HepG2 (cell line): ENCODE measurements at regions not wholly inside any gene's neighbourhood (a gene's known extent, or its start where the extent isn't known, plus 50 kb on each side); places are given as distances from the start of the nearest gene placed in this dataset.

Experiments used
- ATAC-seq: fragments of 200-7000 bp; cut with Tn5 transposase; 3 replicates; pipeline ENCODE4 v1.9.1; 2020; ENCODE audit warnings: mild to moderate bottlenecking, moderate library complexity
- BruUV-seq: library from RNA; stranded (reverse); fragments of 400-500 nt; replicated peaks from 2 replicates; lab custom pipeline; 2021; lab: Mats Ljungman, UMichigan
- CTCF ChIA-PET: fragments of 300-600 bp; formaldehyde crosslinking; extraction: SDS; loops from one replicate; lab custom pipeline; 2021; ENCODE audit warnings: low total read pairs, inconsistent platforms, low intra/inter-chr PET ratio; lab: Yijun Ruan, JAX
- POLR2A ChIA-PET: fragments of 350-600 bp; sonication (Branson Sonifier 250); formaldehyde crosslinking; loops from one replicate; lab custom pipeline; 2020; ENCODE audit warnings: antibody characterized with exemption, inconsistent platforms; lab: Yijun Ruan, JAX
- DNase-seq: peaks from one replicate; pipeline ENCODE4 v3.0.0-alpha.2; 2015; ENCODE audit warnings: low spot score
- FAIRE-seq: peaks from 3 replicates; lab custom pipeline; 2011; peaks lifted over from hg19 to GRCh38; lab: Jason Lieb, UNC
- H2AFZ ChIP-seq: one replicate; pipeline ENCODE4 v1.6.1; 2011; ENCODE audit warnings: low read length, inconsistent platforms
- H3K27ac ChIP-seq: fragments of 300-600 bp; 3 replicates; pipeline ENCODE4 v1.8.0; 2011; ENCODE audit warnings: mixed run types, mild to moderate bottlenecking, mixed read lengths, low read length, inconsistent platforms; ENCODE audit not compliant: insufficient read depth; ENCODE audit errors: extremely low read length
- H3K27me3 ChIP-seq, 2 experiments: fragments of 200-600 bp in 1 of 2; 2 replicates in 1 of 2; 3 replicates in 1 of 2; pipeline versions ENCODE4 v1.6.0 to v1.8.0; 2011; ENCODE audit warnings: low read length in 2 of 2, mild to moderate bottlenecking in 2 of 2, moderate library complexity in 2 of 2, inconsistent platforms in 1 of 2; ENCODE audit not compliant: insufficient read depth in 2 of 2, control insufficient read depth in 1 of 2
- H3K36me3 ChIP-seq, 2 experiments: fragments of 200-600 bp in 1 of 2; replicated peaks in 1 of 2; 2 replicates in 1 of 2; 3 replicates in 1 of 2; pipeline versions ENCODE4 v1.5.1 to v1.8.0; 2011; ENCODE audit warnings: low read length in 2 of 2, inconsistent platforms in 1 of 2; ENCODE audit not compliant: insufficient read depth in 2 of 2, control insufficient read depth in 1 of 2
- H3K4me1 ChIP-seq: 2 replicates; pipeline ENCODE4 v1.5.1; 2012; ENCODE audit warnings: low read length, inconsistent platforms; ENCODE audit not compliant: insufficient read depth
- H3K4me2 ChIP-seq: 2 replicates; pipeline ENCODE4 v1.6.0; 2011; ENCODE audit warnings: low read depth, low read length, inconsistent platforms
- H3K4me3 ChIP-seq, 3 experiments: fragments of 200-600 bp in 1 of 3; sonication (generic), shearing (Covaris generic) in 1 of 3; replicated peaks in 1 of 3; 2 replicates each; pipeline ENCODE4 v1.5.1; 2011 to 2016; ENCODE audit warnings: low read length in 3 of 3, inconsistent platforms in 2 of 3, low read depth in 2 of 3, mild to moderate bottlenecking in 2 of 3, control low read depth in 1 of 3, mixed read lengths in 1 of 3; ENCODE audit not compliant: insufficient read depth in 1 of 3
- H3K79me2 ChIP-seq: one replicate; pipeline ENCODE4 v1.6.1; 2011; ENCODE audit warnings: low read length, inconsistent platforms; ENCODE audit not compliant: insufficient read depth
- H3K9ac ChIP-seq: 2 replicates; pipeline ENCODE4 v1.6.0; 2011; ENCODE audit warnings: mild to moderate bottlenecking, low read depth, low read length, inconsistent platforms; ENCODE audit not compliant: insufficient read depth
- H3K9me3 ChIP-seq: 2 replicates; pipeline ENCODE4 v1.5.1; 2012; ENCODE audit warnings: mild to moderate bottlenecking, low read length
- H4K20me1 ChIP-seq: 2 replicates; pipeline ENCODE4 v1.6.0; 2011; ENCODE audit warnings: inconsistent platforms, mild to moderate bottlenecking, low read length, moderate library complexity; ENCODE audit not compliant: insufficient read depth
- ATF7 ChIP-seq, 2 experiments: fragments of 450-650 bp in 1 of 2; sonication (generic) in 1 of 2; formaldehyde crosslinking in 1 of 2; IDR thresholded peaks; 2 replicates each; pipeline versions ENCODE4 v1.4.0 to v1.6.1; 2016 to 2020; ENCODE audit warnings: antibody characterized with exemption in 1 of 2, mild to moderate bottlenecking in 1 of 2, missing genetic modification reagents in 1 of 2
- CEBPB ChIP-seq: IDR thresholded peaks from 2 replicates; pipeline ENCODE4 v1.6.1; 2011; ENCODE audit warnings: low read depth, low read length, improper control_type of control experiment, borderline replicate concordance
- DMAP1 ChIP-seq: IDR thresholded peaks from 2 replicates; pipeline ENCODE4 v1.6.1; 2016
- GFI1 ChIP-seq: sonication (generic); formaldehyde crosslinking; IDR thresholded peaks from 2 replicates; pipeline ENCODE4 v1.5.0; 2020; ENCODE audit warnings: missing genetic modification reagents, mild to moderate bottlenecking, borderline replicate concordance
- HNRNPK ChIP-seq: fragments of 200-400 bp; formaldehyde crosslinking; IDR thresholded peaks from 2 replicates; pipeline ENCODE4 v1.6.1; 2018; ENCODE audit warnings: low read length, low read depth, moderate library complexity, mild to moderate bottlenecking; ENCODE audit not compliant: poor library complexity, severe bottlenecking
- NONO ChIP-seq, 2 experiments: fragments of 450-650 bp in 1 of 2; sonication (generic) in 1 of 2; formaldehyde crosslinking in 1 of 2; IDR thresholded peaks in 1 of 2; conservative IDR thresholded peaks in 1 of 2; 2 replicates each; pipeline versions ENCODE4 v1.6.1 to v1.8.0; 2017 to 2022; ENCODE audit warnings: mild to moderate bottlenecking in 1 of 2, missing genetic modification reagents in 1 of 2, moderate library complexity in 1 of 2
- ZNF382 ChIP-seq: sonication (generic); formaldehyde crosslinking; IDR thresholded peaks from 2 replicates; pipeline ENCODE4 v1.5.0; 2020; ENCODE audit warnings: missing genetic modification reagents, mild to moderate bottlenecking, borderline replicate concordance
- ZNF577 ChIP-seq: sonication (generic); formaldehyde crosslinking; IDR thresholded peaks from 2 replicates; pipeline ENCODE4 v1.4.0; 2020; ENCODE audit warnings: mild to moderate bottlenecking, low read depth, missing genetic modification reagents, borderline replicate concordance
- ZNF761 ChIP-seq: sonication (generic); formaldehyde crosslinking; conservative IDR thresholded peaks from 2 replicates; pipeline ENCODE4 v1.4.0; 2020; ENCODE audit warnings: mild to moderate bottlenecking, missing genetic modification reagents
- WGBS: methylation state at CpG from one replicate; pipeline ENCODE4 v1.1.6; 2017; ENCODE audit warnings: low lambda C conversion rate; 5-methylcytosine and 5-hydroxymethylcytosine counted together
- in situ Hi-C: cut with HindIII; loops from 2 replicates; pipeline ENCODE4 v1.10.0; 2017; ENCODE audit warnings: low pct_unique_long_range_greater_than_20kb; ENCODE audit not compliant: extremely low pct_ligation_motif_present
- intact Hi-C: fragments of 100-400 bp; cut with micrococcal nuclease; formaldehyde crosslinking; loops from one replicate; pipeline ENCODE4 v1.10.0; 2022; ENCODE audit not compliant: unreplicated experiment

- Histone ChIP-seq H3K9me3 (no peaks in the 10 kb centered on the region), H3K9ac (no peak overlapping the region), H3K4me2 (no peak overlapping the region), H4K20me1 (no peaks in the 10 kb centered on the region), H3K27me3 (no peaks in the 10 kb centered on the region; a peak in 2 of 5 replicates), H3K36me3 (no peaks in the 10 kb centered on the region), H3K4me3 (no peak overlapping the region), H3K27ac (no peak overlapping the region), H2AFZ (no peak overlapping the region), H3K79me2 (no peaks in the 10 kb centered on the region), H3K4me1 (peaks cover 24% of the 10 kb centered on the region)
- intact Hi-C loops = no loop called here
- no peak for DNase-seq
- WGBS = 65% methylated on average over 6 of the region's 6 CpGs
- no TSS peak for BruUV-seq
- ChIA-PET POLR2A (no interaction called here), CTCF (no interaction called here)
- TF ChIP-seq GFI1 (CRISPR knock-in tag) = no peak
- no peak for TF ChIP-seq ZNF761 (CRISPR knock-in tag)
- no peak for TF ChIP-seq ZNF382 (CRISPR knock-in tag)
- TF ChIP-seq DMAP1 (CRISPR knock-in tag) = no peak
- TF ChIP-seq NONO (IDR thresholded peaks at IDR 0.05) = 0 out of 2 replicates have a peak, but pooled peaks have one; percentile 43
- no peak for TF ChIP-seq NONO (CRISPR knock-in tag; conservative IDR thresholded peaks at IDR 0.05)
- TF ChIP-seq HNRNPK = peak; percentile 87
- in situ Hi-C loops = loop anchor here (5.0 kb wide), 1 partner anchor 141 kb away; the partner anchor contains the start of gene ITPRID2
- FAIRE-seq = no peak
- no peak for ATAC-seq
Observed at GRCh38 chr2:181751266-181752030, 71.1 kb upstream of the NEUROD1 start.

- H3K4me2 ChIP-seq = no peak overlapping the region
- no peaks in the 10 kb centered on the region for H3K36me3 ChIP-seq
- in situ Hi-C loops = loop anchor here (5.0 kb wide), 1 partner anchor 140 kb away; the partner anchor contains the start of gene ITPRID2
Observed at GRCh38 chr2:181752301-181752700, 72.0 kb upstream of the NEUROD1 start.

More at GRCh38 chr2:181752301-181752700, 72.0 kb upstream of the NEUROD1 start:
- Histone ChIP-seq H4K20me1 (no peaks in the 10 kb centered on the region), H2AFZ (no peak overlapping the region), H3K27me3 (no peaks in the 10 kb centered on the region; a peak in 2 of 5 replicates), H3K9me3 (no peaks in the 10 kb centered on the region), H3K4me1 (peaks cover 24% of the 10 kb centered on the region), H3K27ac (no peak overlapping the region), H3K79me2 (no peaks in the 10 kb centered on the region), H3K4me3 (no peak overlapping the region), H3K9ac (no peak overlapping the region)
- FAIRE-seq (no peak), DNase-seq (peak; percentile 24), ATAC-seq (no peak)
- BruUV-seq = no TSS peak
- CTCF ChIA-PET = no interaction called here
- POLR2A ChIA-PET = no interaction called here
- peak; percentile 74 for TF ChIP-seq ATF7 (IDR thresholded peaks at IDR 0.05)
- no peak for TF ChIP-seq ATF7 (CRISPR knock-in tag; IDR thresholded peaks at IDR 0.05)
- TF ChIP-seq CEBPB = no peak
- no peak for TF ChIP-seq ZNF577 (CRISPR knock-in tag)
- WGBS = 0% methylated on average over 1 of the region's 1 CpG
- intact Hi-C loops = no loop called here
